Esophagus muscularis mucosa (tissue), 4 donors: ENCODE measurements at regions not wholly inside any gene's neighbourhood (a gene's known extent, or its start where the extent isn't known, plus 50 kb on each side); places are given as distances from the start of the nearest gene placed in this dataset.
"Not testable (repeated sequence)": the region's sequence is repeated elsewhere in the genome, so short reads cannot be mapped to it uniquely, and the experiment has no call there.

ENCODE experiments used
- DNase-seq: peaks from one replicate; pipeline ENCODE4 v3.0.0-alpha.2; 2017; ENCODE audit errors: extremely low spot score
- H3K27ac ChIP-seq, 4 donors: fragments of 200-600 bp; sonication (generic); replicated peaks in 1 of 4; 1 replicate in 3 of 4; 2 replicates in 1 of 4; pipeline ENCODE4 v1.5.1; 2016 to 2019; ENCODE audit warnings: mild to moderate bottlenecking in 1 of 4
- H3K27me3 ChIP-seq, 4 donors: fragments of 200-600 bp; sonication (generic); one replicate each; pipeline versions ENCODE4 v1.5.1 to v1.6.0; 2016 to 2019
- H3K36me3 ChIP-seq, 4 donors: fragments of 200-600 bp; sonication (generic); one replicate each; pipeline ENCODE4 v1.5.1; 2016 to 2019
- H3K4me1 ChIP-seq, 4 donors: fragments of 200-600 bp; sonication (generic); one replicate each; pipeline ENCODE4 v1.5.1; 2016 to 2019
- H3K4me3 ChIP-seq, 4 donors: fragments of 200-600 bp; sonication (generic); 1 replicate in 2 of 4; 2 replicates in 2 of 4; pipeline ENCODE4 v1.5.1; 2016 to 2019; ENCODE audit warnings: mild to moderate bottlenecking in 4 of 4, moderate library complexity in 1 of 4
- H3K9me3 ChIP-seq, 4 donors: fragments of 200-600 bp; sonication (generic); 1 replicate in 3 of 4; 2 replicates in 1 of 4; pipeline ENCODE4 v1.5.1; 2016 to 2019
- CTCF ChIP-seq, 3 experiments: fragments of 200-600 bp in 2 of 3; fragments of 450-650 bp in 1 of 3; sonication (generic) in 2 of 3; IDR thresholded peaks; one replicate each; pipeline ENCODE4 v1.5.1; 2017 to 2019; ENCODE audit warnings: antibody characterized with exemption in 3 of 3, mild to moderate bottlenecking in 2 of 3, moderate library complexity in 1 of 3
- EP300 ChIP-seq: sonication (generic); formaldehyde crosslinking; IDR thresholded peaks from one replicate; pipeline ENCODE4 v1.6.1; 2017; ENCODE audit warnings: antibody characterized with exemption
- POLR2A ChIP-seq: fragments of 450-650 bp; IDR thresholded peaks from one replicate; pipeline ENCODE4 v1.6.1; 2017; ENCODE audit warnings: antibody characterized with exemption, moderate library complexity, mild to moderate bottlenecking, low read depth
- POLR2AphosphoS5 ChIP-seq, 2 donors: sonication (generic); formaldehyde crosslinking; IDR thresholded peaks; one replicate each; pipeline ENCODE4 v1.6.1; 2017; ENCODE audit warnings: antibody characterized with exemption in 2 of 2
- WGBS: methylation state at CpG from one replicate; pipeline ENCODE4 v1.1.5; 2018; 5-methylcytosine and 5-hydroxymethylcytosine counted together
- intact Hi-C: fragments of 100-400 bp; cut with DNase I; formaldehyde crosslinking; loops from one replicate; pipeline ENCODE4 v1.15.1; 2023

DNA sequence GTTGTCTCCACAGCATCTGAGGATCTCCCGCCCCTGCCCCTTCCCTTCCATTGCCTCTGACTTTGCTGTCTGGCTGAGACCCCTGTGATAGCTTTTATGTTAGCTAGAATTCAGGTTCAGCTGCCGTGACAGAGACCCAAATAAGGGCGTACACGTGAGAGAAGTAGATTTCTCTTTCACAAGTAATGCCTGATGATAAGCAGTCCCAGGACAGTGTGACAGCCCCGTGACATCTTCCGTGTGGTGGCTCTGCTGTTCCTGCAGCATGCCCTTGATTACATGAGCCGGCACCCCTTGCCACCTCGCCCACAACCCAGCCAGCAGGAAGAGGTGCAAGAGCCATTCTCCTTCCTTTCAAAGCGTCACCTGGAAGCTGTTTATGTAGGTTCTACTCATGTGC is 130.9 kb upstream of the PODXL start:
- WGBS = 62% methylated on average over 9 of the region's 9 CpGs
- Histone ChIP-seq H3K9me3 (no peaks in the 10 kb centered on the region), H3K27me3 (peaks cover 0 to 61% (median 0%) of the 10 kb centered on the region in 4 donors), H3K27ac (no peak overlapping the region), H3K4me1 (peaks cover 9 to 13% (median 10%) of the 10 kb centered on the region in 4 donors), H3K36me3 (no peaks in the 10 kb centered on the region), H3K4me3 (no peak overlapping the region)
- intact Hi-C loops = no loop called here
- DNase-seq = peak; percentile 92
- TF ChIP-seq EP300 (no peak), CTCF (IDR thresholded peaks at IDR 0.05) (no peak), POLR2AphosphoS5 (IDR thresholded peaks at IDR 0.05) (no peak), POLR2A (no peak)

DNA sequence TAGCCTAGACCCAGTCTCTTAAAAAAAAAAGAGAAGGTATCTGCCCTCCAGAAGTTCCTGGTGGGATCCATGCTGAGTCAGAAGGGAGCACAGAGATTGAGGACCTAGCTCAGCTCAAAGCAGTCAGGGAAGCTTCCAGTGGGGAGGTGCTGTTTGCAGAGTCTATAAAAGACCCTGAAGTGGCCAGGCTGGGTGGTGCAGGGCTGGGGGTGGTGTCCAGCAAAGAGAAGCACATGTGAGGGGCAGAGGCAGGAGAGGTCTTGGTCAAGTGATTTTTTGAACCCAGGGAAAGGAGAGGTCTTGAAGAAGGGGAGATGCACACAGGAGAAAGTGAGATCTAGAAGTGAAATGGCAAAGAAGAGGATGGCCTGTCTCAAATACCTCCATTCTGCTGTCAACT is 130.4 kb upstream of the PODXL start:
- H3K4me1 ChIP-seq = peaks cover 4 to 8% (median 6%) of the 10 kb centered on the region in 4 donors
- peak; percentile 87 for DNase-seq
- no peak for TF ChIP-seq POLR2AphosphoS5 (IDR thresholded peaks at IDR 0.05)
- TF ChIP-seq EP300 = no peak
- no peak for TF ChIP-seq POLR2A
- peaks cover 0 to 57% (median 0%) of the 10 kb centered on the region in 4 donors for H3K27me3 ChIP-seq
- no peak overlapping the region for H3K27ac ChIP-seq
- intact Hi-C loops = no loop called here
- H3K36me3 ChIP-seq = no peaks in the 10 kb centered on the region
- H3K9me3 ChIP-seq = no peaks in the 10 kb centered on the region
- H3K4me3 ChIP-seq = no peak overlapping the region

- no peaks in the 10 kb centered on the region for H3K4me1 ChIP-seq
- intact Hi-C loops = no loop called here
- H3K9me3 ChIP-seq = no peaks in the 10 kb centered on the region
- TF ChIP-seq POLR2AphosphoS5 (IDR thresholded peaks at IDR 0.05) (no peak), POLR2A (no peak), CTCF (IDR thresholded peaks at IDR 0.05) (no peak), EP300 (no peak)
- H3K27ac ChIP-seq = no peak overlapping the region
- H3K4me3 ChIP-seq = no peak overlapping the region
- H3K27me3 ChIP-seq = peaks cover 0 to 29% (median 0%) of the 10 kb centered on the region in 4 donors
- H3K36me3 ChIP-seq = no peaks in the 10 kb centered on the region
- peak; percentile 79 for DNase-seq
- 79% methylated on average over 4 of the region's 5 CpGs for WGBS
Observed at GRCh38 chr7:131683536-131684125, 127.2 kb upstream of the PODXL start.

- no peaks in the 10 kb centered on the region for H3K36me3 ChIP-seq
- intact Hi-C loops = no loop called here
- no peaks in the 10 kb centered on the region for H3K4me1 ChIP-seq
- 91% methylated on average over 1 of the region's 1 CpG for WGBS
- no peaks in the 10 kb centered on the region for H3K9me3 ChIP-seq
- H3K27me3 ChIP-seq = peaks cover 0 to 15% (median 0%) of the 10 kb centered on the region in 4 donors
- TF ChIP-seq EP300 (no peak), CTCF (IDR thresholded peaks at IDR 0.05) (no peak), POLR2AphosphoS5 (IDR thresholded peaks at IDR 0.05) (no peak), POLR2A (no peak)
- H3K27ac ChIP-seq = no peak overlapping the region
- no peak overlapping the region for H3K4me3 ChIP-seq
- DNase-seq = no peak
Observed at GRCh38 chr7:131681961-131682360, 125.5 kb upstream of the PODXL start.

- peaks cover 0 to 12% (median 0%) of the 10 kb centered on the region in 4 donors for H3K27me3 ChIP-seq
- DNase-seq, H3K4me3 ChIP-seq, H3K9me3 ChIP-seq, intact Hi-C loops, H3K27ac ChIP-seq, H3K36me3 ChIP-seq, H3K4me1 ChIP-seq: not testable (repeated sequence)
- WGBS = 63% methylated on average over 8 of the region's 8 CpGs
Observed at GRCh38 chr7:131679071-131679470, 122.6 kb upstream of the PODXL start.

DNA sequence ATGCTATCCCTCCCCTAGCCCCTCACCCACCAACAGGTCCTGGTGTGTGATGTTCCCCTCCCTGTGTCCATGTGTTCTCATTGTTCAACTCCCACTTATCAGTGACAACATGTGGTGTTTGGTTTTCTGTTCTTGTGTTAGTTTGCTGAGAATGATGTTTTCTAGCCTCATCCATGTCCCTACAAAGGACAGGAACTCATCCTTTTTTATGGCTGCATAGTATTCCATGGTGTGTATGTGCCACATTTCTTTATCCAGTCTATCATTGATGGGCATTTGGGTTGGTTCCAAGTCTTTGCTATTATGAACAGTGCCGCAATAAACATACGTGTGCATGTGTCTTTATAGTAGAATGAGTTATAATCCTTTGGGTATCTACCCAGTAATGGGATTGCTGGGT is 120.4 kb upstream of the PODXL start:
- H3K27ac ChIP-seq, H3K27me3 ChIP-seq, intact Hi-C loops, H3K36me3 ChIP-seq, H3K4me1 ChIP-seq, DNase-seq, H3K4me3 ChIP-seq, H3K9me3 ChIP-seq: not testable (repeated sequence)
- WGBS = 98% methylated on average over 2 of the region's 2 CpGs
